MM.1S (cell line): ENCODE measurements at regions not wholly inside any gene's neighbourhood (a gene's known extent, or its start where the extent isn't known, plus 50 kb on each side); places are given as distances from the start of the nearest gene placed in this dataset.

ENCODE experiments used
- EZH2 ChIP-seq: fragments of 300-600 bp; sonication (generic); optimal IDR thresholded peaks from 2 replicates; pipeline ENCODE3; 2017; ENCODE audit warnings: low read depth, mild to moderate bottlenecking, antibody characterized with exemption, low read length, mixed read lengths
- EZH2phosphoT487 ChIP-seq: fragments of 300-600 bp; sonication (generic); IDR thresholded peaks from 2 replicates; pipeline ENCODE4 v1.6.1; 2018; ENCODE audit warnings: antibody characterized with exemption, low read length
- TF ChIP-seq, protein P1 (sequence below): fragments of 300-600 bp; sonication (generic); IDR thresholded peaks from 2 replicates; pipeline ENCODE4 v1.5.1; 2016; ENCODE audit warnings: antibody characterized with exemption, low read length, mixed read lengths

DNA sequence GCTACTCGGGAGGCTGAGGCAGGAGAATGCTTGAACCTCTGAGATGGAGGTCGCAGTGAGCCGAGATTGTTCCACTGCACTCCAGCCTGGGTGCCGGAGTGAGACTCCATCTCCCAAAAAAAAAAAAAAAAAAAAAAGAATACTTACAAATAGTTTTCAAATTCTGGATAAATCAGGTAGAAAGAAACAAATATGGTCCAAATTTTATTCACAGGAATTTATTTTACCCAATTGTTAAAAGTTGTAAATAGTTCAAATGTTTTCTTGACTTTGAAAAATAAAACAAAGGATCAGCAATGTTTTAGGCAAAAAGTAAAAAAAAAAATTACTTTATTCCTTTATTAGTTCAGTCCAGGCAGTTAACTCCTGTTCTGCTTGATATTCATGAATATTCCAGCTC, 172.9 kb upstream of the NAMPT start:
- TF ChIP-seq, protein P1, sequence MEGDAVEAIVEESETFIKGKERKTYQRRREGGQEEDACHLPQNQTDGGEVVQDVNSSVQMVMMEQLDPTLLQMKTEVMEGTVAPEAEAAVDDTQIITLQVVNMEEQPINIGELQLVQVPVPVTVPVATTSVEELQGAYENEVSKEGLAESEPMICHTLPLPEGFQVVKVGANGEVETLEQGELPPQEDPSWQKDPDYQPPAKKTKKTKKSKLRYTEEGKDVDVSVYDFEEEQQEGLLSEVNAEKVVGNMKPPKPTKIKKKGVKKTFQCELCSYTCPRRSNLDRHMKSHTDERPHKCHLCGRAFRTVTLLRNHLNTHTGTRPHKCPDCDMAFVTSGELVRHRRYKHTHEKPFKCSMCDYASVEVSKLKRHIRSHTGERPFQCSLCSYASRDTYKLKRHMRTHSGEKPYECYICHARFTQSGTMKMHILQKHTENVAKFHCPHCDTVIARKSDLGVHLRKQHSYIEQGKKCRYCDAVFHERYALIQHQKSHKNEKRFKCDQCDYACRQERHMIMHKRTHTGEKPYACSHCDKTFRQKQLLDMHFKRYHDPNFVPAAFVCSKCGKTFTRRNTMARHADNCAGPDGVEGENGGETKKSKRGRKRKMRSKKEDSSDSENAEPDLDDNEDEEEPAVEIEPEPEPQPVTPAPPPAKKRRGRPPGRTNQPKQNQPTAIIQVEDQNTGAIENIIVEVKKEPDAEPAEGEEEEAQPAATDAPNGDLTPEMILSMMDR, result no peak
- TF ChIP-seq EZH2phosphoT487 (no peak), EZH2 (no peak)
